NCI-H1436 treated with DMSO at 0.1 percent for 48 hours (cell line): ENCODE measurements at regions not wholly inside any gene's neighbourhood (a gene's known extent, or its start where the extent isn't known, plus 50 kb on each side); places are given as distances from the start of the nearest gene placed in this dataset.
"Not testable (repeated sequence)": the region's sequence is repeated elsewhere in the genome, so short reads cannot be mapped to it uniquely, and the experiment has no call there.

Experiments used
- DNase-seq: peaks from one replicate; lab custom pipeline; 2025; lab: John Stamatoyannopoulos, UW

GRCh38 chr15:66965201-66965900, 100.1 kb upstream of the SMAD3 start:
- no peak for DNase-seq

GRCh38 chr15:66966256-66966655, 99.1 kb upstream of the SMAD3 start:
- DNase-seq = no peak

- no peak for DNase-seq
Measured at GRCh38 chr15:66968806-66969596, 96.4 kb upstream of the SMAD3 start.

GRCh38 chr15:66974131-66974530, 91.3 kb upstream of the SMAD3 start:
- DNase-seq = not testable (repeated sequence)

- not testable (repeated sequence) for DNase-seq
Measured at GRCh38 chr15:66976106-66976640, 89.2 kb upstream of the SMAD3 start.

- not testable (repeated sequence) for DNase-seq
Measured at GRCh38 chr15:66980326-66980725, 85.1 kb upstream of the SMAD3 start.

GRCh38 chr15:66981771-66982170, 83.6 kb upstream of the SMAD3 start:
- no peak for DNase-seq

- DNase-seq = no peak
Measured at GRCh38 chr15:66982250-66982649, 83.2 kb upstream of the SMAD3 start.

- DNase-seq = no peak
Measured at GRCh38 chr15:66982816-66983215, 82.6 kb upstream of the SMAD3 start.

- no peak for DNase-seq
Measured at GRCh38 chr15:66985653-66986052, 79.7 kb upstream of the SMAD3 start.

- no peak for DNase-seq
Measured at GRCh38 chr15:66986951-66987350, 78.5 kb upstream of the SMAD3 start.

- DNase-seq = no peak
Measured at GRCh38 chr15:66993090-66993489, 72.3 kb upstream of the SMAD3 start.

GRCh38 chr15:66993874-66994696, 71.3 kb upstream of the SMAD3 start:
- no peak for DNase-seq

GRCh38 chr15:66994927-66995656, 70.3 kb upstream of the SMAD3 start:
- no peak for DNase-seq

- no peak for DNase-seq
Measured at GRCh38 chr15:66996094-66996493, 69.3 kb upstream of the SMAD3 start.

- DNase-seq = no peak
Measured at GRCh38 chr15:66997212-66997611, 68.2 kb upstream of the SMAD3 start.

GRCh38 chr15:66998234-66998633, 67.2 kb upstream of the SMAD3 start:
- not testable (repeated sequence) for DNase-seq

GRCh38 chr15:66999046-66999968, 66.1 kb upstream of the SMAD3 start:
- no peak for DNase-seq

- no peak for DNase-seq
Measured at GRCh38 chr15:67000896-67001295, 64.5 kb upstream of the SMAD3 start.

GRCh38 chr15:67002368-67002767, 63.0 kb upstream of the SMAD3 start:
- no peak for DNase-seq

GRCh38 chr15:67003586-67003985, 61.8 kb upstream of the SMAD3 start:
- no peak for DNase-seq
